ENCODE measurements at regions not wholly inside any gene's neighbourhood (a gene's known extent, or its start where the extent isn't known, plus 50 kb on each side); places are given as distances from the start of the nearest gene placed in this dataset.

DNA sequence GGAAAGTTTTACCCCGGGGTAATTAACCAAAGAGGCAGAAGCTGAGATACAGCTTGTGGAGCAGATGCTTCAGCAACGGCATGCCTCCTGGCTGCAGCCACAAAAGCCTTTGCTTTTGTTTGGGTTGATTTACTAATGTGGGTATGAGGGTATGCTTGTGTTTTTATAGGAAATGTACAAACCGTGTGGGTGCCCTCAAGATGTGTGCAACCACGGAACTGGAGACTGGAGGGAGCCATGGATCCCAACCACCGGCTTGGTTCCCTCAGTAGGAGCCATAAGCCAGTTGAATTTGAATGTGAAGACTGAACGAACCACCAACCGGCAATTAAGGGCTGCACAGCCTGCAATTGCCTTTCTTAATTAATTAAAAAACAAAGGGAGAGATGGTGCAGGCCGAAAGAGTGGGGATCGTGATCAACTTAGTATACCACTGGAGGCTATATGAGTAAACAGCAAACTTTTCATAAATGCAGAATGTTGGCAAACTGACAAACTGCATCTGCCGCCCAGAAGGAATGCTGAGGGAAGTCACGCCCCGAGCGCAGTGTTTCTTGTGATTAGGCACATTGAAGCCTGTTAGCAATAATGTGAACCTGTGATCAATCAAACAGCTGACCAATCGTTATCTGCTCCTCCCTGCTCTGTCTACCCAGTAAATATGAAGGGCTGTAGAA is 104.1 kb downstream of the DISP1 start:
- Mint-ChIP-seq H3K27me3 (no peaks in the 10 kb centered on the region), H3K27ac (no peak overlapping the region), H3K4me3 (no peak overlapping the region), H3K36me3 (ENCODE audit: low read depth) (peaks cover 3% of the 10 kb centered on the region), H3K4me1 (no peaks in the 10 kb centered on the region)
- no peak for ATAC-seq
- DNase-seq, result no peak
- H3K9me3 ChIP-seq (ENCODE audit: control insufficient read depth, low read length, poor library complexity, severe bottlenecking), result peaks cover 5% of the 10 kb centered on the region

DNA sequence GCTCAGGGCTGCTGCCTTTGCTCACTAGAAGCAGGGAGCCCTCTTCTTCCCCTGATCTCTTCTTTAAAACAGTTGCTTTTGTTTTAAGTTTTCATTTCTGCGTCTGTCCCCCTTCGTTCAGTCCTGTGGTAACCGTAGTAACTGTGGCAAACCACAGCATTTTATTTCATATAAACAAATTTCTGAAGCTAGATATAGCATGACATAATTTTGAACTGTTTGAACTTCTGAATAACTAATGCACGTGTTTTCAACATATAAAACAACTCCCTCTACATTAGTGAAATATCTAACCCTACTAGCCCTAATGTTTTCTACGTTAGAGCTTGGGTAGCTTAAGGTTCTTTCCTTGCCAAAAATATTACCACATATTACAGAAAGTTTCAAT is 104.6 kb downstream of the DISP1 start:
- DNase-seq (no peak), ATAC-seq (no peak)
- peaks cover 5% of the 10 kb centered on the region for H3K9me3 ChIP-seq (ENCODE audit: control insufficient read depth, low read length, poor library complexity, severe bottlenecking)
- Mint-ChIP-seq H3K4me1 (no peaks in the 10 kb centered on the region), H3K36me3 (ENCODE audit: low read depth) (peaks cover 3% of the 10 kb centered on the region), H3K4me3 (no peak overlapping the region), H3K27me3 (no peaks in the 10 kb centered on the region), H3K27ac (no peak overlapping the region)

DNA sequence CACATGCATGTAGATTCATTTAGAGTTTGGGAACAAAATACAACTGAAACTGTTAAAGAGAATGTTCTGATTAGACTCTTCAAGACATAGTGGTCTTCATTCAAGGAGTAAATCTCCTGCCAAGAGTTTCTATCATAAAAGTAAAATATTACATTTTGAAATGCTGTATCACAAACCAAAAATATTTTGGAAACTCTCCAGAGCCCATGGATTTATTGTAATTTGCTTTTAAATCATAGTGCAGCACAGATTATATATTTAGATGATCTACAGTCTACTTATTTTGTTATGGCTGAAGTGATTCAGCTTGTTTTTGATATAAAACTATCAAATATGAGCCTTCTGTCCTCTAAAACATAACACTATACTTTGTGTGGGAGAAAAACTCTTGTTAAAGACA is 105.3 kb downstream of the DISP1 start:
- H3K27me3 Mint-ChIP-seq, result no peaks in the 10 kb centered on the region
- peaks cover 5% of the 10 kb centered on the region for H3K9me3 ChIP-seq (ENCODE audit: control insufficient read depth, low read length, poor library complexity, severe bottlenecking)
- peaks cover 2% of the 10 kb centered on the region for H3K36me3 Mint-ChIP-seq (ENCODE audit: low read depth)
- ATAC-seq (no peak), DNase-seq (no peak)
- no peak overlapping the region for H3K4me3 Mint-ChIP-seq
- no peak overlapping the region for H3K27ac Mint-ChIP-seq
- no peaks in the 10 kb centered on the region for H3K4me1 Mint-ChIP-seq

DNA sequence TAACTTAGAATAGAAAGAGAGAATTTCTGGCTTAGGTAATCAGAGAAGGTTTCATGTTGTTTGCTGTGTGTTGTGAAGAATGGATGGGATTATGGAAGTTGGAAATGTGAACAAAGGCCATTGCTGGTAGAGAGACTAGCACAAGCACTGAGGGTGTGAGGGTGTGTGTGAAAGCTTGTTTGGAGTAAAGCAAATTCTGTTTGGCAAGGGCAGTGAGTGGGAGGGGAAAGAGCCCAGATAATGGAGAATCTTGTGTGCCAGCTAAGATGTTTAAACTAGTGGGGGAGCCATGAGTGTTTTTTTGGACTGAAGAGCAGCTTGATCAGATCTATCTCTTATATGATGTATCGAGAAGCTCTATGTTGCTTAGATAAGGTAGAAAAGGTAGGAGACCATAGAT is 107.1 kb downstream of the DISP1 start:
- Mint-ChIP-seq H3K4me3 (no peak overlapping the region), H3K36me3 (ENCODE audit: low read depth) (no peaks in the 10 kb centered on the region)

DNA sequence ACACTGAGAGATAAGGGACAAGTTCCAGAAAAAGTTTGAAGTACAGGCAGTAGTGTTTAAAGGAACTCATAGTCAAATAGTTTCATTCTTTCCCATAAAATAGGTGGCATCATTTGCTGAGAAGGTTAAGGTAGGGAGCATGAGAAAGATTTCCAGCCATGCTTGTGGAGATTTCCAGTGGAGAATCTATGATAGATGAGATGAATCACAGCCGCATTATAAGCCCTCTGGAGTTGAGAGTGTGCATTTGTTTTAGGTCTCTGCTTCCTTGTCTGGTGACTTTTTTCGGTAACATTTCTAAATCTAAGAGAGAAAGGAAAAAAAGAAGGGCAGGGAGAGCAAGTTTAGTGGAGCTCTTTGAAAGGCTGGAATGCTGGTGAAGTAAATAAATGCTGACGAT is 108.7 kb downstream of the DISP1 start:
- no peak overlapping the region for H3K27ac Mint-ChIP-seq
- no peak for ATAC-seq
- H3K4me1 Mint-ChIP-seq, result no peaks in the 10 kb centered on the region
- H3K36me3 Mint-ChIP-seq (ENCODE audit: low read depth), result no peaks in the 10 kb centered on the region
- DNase-seq, result no peak
- H3K4me3 Mint-ChIP-seq, result no peak overlapping the region
- H3K27me3 Mint-ChIP-seq, result no peaks in the 10 kb centered on the region
- H3K9me3 ChIP-seq (ENCODE audit: control insufficient read depth, low read length, poor library complexity, severe bottlenecking), result no peaks in the 10 kb centered on the region

More for the DNA sequence above, 107.1 kb downstream of the DISP1 start:
- no peaks in the 10 kb centered on the region for H3K4me1 Mint-ChIP-seq
- DNase-seq (no peak), ATAC-seq (no peak)
- H3K27ac Mint-ChIP-seq, result no peak overlapping the region
- H3K9me3 ChIP-seq (ENCODE audit: control insufficient read depth, low read length, poor library complexity, severe bottlenecking), result peaks cover 5% of the 10 kb centered on the region
- H3K27me3 Mint-ChIP-seq, result no peaks in the 10 kb centered on the region

DNA sequence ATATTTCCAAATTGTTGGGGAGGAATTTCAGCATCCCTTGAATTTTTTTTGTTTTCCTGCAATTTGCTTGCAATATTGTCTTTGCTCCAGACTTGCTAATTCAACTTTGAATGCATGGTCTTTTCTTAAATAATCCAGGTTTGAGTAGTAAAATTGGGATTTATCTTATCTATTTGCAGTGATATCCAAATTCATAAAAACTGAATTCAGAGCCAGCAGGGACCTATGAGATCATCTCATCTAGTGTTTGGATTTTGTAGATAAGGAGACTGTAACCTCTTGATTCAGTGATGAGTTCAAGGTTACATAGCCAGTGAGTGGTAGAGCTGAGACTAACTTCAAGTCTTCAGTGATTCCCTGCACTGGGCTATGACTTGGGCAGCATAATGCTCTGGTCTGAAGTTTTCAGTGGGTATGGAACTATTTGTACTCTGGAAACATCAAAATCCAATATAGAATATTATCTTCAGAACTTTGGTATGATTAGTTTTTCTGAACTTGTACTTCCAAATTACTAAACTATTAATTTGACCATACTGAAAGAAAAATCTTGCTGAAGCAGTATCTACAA is 109.4 kb downstream of the DISP1 start:
- H3K4me1 Mint-ChIP-seq, result no peaks in the 10 kb centered on the region
- no peaks in the 10 kb centered on the region for H3K36me3 Mint-ChIP-seq (ENCODE audit: low read depth)
- DNase-seq (no peak), ATAC-seq (no peak)
- H3K9me3 ChIP-seq (ENCODE audit: control insufficient read depth, low read length, poor library complexity, severe bottlenecking), result no peaks in the 10 kb centered on the region
- no peaks in the 10 kb centered on the region for H3K27me3 Mint-ChIP-seq
- H3K27ac Mint-ChIP-seq, result no peak overlapping the region
- no peak overlapping the region for H3K4me3 Mint-ChIP-seq

DNA sequence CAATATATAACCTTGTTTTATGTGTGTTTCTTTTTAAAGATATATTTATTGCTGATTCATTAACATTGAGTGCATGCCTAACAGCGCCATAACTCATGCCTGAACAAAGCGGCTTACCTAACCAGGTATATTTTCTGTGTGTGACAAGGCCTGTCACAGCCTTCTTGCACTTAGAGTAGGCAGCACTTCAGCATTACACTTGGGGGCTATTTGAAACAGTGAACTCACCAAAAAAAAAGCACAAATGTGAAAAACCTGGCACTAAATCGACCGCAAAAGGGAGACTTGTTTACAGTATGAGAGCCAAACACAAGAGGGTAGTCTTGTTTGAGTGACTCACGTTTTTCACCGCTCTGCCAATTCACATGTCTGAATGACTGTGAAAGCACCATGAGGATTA is 111.7 kb downstream of the DISP1 start:
- no peak for ATAC-seq
- DNase-seq, result no peak
- Mint-ChIP-seq H3K27me3 (no peaks in the 10 kb centered on the region), H3K36me3 (ENCODE audit: low read depth) (no peaks in the 10 kb centered on the region), H3K4me1 (no peaks in the 10 kb centered on the region), H3K4me3 (no peak overlapping the region), H3K27ac (no peak overlapping the region)
- H3K9me3 ChIP-seq (ENCODE audit: control insufficient read depth, low read length, poor library complexity, severe bottlenecking), result no peaks in the 10 kb centered on the region

DNA sequence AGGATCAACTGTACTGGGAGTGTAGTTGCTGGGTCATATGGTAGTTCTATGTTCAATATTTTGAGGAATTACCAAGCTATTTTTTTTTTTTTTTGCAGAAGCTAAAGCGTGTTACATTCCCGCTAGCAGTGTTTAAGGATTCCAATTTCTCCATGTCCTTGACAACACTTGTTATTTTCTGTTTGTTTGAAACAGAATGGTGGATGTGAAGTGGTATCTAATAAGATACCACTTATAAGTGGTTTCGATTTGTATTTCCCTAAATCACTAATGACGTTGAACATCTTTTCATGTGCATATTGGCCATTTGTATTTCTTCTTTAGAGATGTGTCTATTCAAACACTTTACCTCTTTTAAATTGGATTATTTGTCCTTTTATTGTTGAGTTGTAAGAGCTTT is 112.2 kb downstream of the DISP1 start:
- H3K9me3 ChIP-seq (ENCODE audit: control insufficient read depth, low read length, poor library complexity, severe bottlenecking), result no peaks in the 10 kb centered on the region
- ATAC-seq, result no peak
- H3K27me3 Mint-ChIP-seq, result no peaks in the 10 kb centered on the region
- H3K36me3 Mint-ChIP-seq (ENCODE audit: low read depth), result no peaks in the 10 kb centered on the region
- no peak overlapping the region for H3K4me3 Mint-ChIP-seq
- no peak overlapping the region for H3K27ac Mint-ChIP-seq
- H3K4me1 Mint-ChIP-seq, result no peaks in the 10 kb centered on the region
- DNase-seq, result no peak

DNA sequence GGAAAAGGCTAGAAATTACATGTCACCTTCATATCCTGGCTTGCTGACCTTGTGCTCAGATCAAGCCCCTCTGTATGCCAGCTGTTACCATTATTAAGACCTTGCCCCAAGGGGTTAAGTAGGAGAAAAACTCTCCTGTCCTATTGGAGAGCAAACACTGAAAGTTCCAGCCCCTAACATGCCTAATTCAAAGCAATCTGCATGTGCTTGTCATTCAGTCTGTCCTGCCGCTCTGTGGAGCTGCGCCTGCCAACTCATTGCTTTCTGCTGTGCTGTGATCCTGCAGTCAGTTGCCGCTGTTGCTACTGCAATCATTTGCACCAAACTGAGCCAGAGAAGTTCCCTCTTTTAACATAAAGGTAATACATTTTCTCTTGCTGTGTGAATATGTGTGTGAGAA is 113.4 kb downstream of the DISP1 start:
- no peaks in the 10 kb centered on the region for H3K36me3 Mint-ChIP-seq (ENCODE audit: low read depth)
- no peak for ATAC-seq
- no peak overlapping the region for H3K4me3 Mint-ChIP-seq
- no peaks in the 10 kb centered on the region for H3K4me1 Mint-ChIP-seq
- H3K27me3 Mint-ChIP-seq, result no peaks in the 10 kb centered on the region
- no peaks in the 10 kb centered on the region for H3K9me3 ChIP-seq (ENCODE audit: control insufficient read depth, low read length, poor library complexity, severe bottlenecking)
- H3K27ac Mint-ChIP-seq, result no peak overlapping the region
- no peak for DNase-seq

DNA sequence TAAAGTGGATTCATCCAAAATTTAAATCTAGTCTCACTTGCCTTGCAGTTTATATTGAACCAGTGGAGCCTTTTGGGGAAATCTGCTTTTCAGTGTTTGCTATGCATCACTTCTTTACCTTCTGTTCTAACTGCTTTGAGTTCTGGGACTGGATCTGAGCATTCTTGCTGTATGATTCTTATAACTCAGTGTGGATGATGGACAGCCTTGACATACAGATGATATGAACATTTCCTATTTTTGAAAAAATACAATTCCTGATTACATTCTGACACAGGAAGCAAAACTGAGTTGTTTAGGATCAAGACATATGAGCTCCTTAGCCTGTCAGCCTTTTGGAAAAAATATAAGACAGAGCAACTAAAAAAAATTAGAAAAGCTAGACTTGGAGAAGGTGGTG is 115.2 kb downstream of the DISP1 start:
- Mint-ChIP-seq H3K36me3 (ENCODE audit: low read depth) (no peaks in the 10 kb centered on the region), H3K27me3 (no peaks in the 10 kb centered on the region), H3K4me1 (no peaks in the 10 kb centered on the region), H3K4me3 (no peak overlapping the region), H3K27ac (no peak overlapping the region)
- H3K9me3 ChIP-seq (ENCODE audit: control insufficient read depth, low read length, poor library complexity, severe bottlenecking), result no peaks in the 10 kb centered on the region
- DNase-seq (no peak), ATAC-seq (no peak)

DNA sequence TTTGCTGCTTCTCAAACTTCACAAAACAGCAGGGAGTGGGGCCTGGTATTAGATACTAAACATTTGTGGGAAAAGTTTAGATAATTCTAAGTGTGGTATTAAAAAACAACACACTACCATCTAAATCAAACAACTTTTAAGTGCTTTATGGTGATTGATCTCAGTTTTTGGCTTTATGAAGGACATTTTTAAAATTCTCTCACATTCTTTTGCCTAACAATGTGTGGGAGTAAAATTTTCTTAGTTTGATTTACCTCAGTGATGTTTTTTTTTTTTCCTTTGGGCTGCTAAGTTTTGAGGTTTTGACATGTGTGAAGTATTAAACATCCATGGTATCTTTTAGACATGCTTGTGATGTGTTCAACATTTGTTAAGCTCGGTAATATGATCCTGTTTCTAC is 116.2 kb downstream of the DISP1 start:
- H3K27ac Mint-ChIP-seq, result no peak overlapping the region
- H3K4me1 Mint-ChIP-seq, result peaks cover 2% of the 10 kb centered on the region
- H3K9me3 ChIP-seq (ENCODE audit: control insufficient read depth, low read length, poor library complexity, severe bottlenecking), result no peaks in the 10 kb centered on the region
- H3K4me3 Mint-ChIP-seq, result no peak overlapping the region
- no peaks in the 10 kb centered on the region for H3K27me3 Mint-ChIP-seq
- H3K36me3 Mint-ChIP-seq (ENCODE audit: low read depth), result no peaks in the 10 kb centered on the region
- ATAC-seq (no peak), DNase-seq (no peak)

DNA sequence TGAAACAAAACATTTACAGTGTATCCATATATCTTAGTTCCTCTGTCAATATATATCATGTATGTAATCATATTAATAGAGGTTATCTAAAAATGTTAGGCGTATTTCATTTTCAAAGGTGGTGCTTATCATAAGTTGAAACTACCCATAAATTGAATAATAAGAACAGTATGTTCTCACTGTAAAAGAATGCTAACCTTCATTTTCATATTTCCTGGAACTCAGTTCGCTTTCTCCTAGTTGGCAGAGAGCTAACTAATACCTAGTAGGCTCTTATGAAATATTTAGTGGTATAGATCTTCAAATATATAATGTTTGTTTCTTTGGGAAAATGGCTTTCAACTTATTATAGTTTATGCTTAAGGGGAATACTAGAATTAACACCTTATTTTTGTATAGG is 118.4 kb downstream of the DISP1 start:
- H3K9me3 ChIP-seq (ENCODE audit: control insufficient read depth, low read length, poor library complexity, severe bottlenecking), result no peaks in the 10 kb centered on the region
- Mint-ChIP-seq H3K27ac (no peak overlapping the region), H3K4me3 (no peak overlapping the region), H3K4me1 (peaks cover 2% of the 10 kb centered on the region), H3K36me3 (ENCODE audit: low read depth) (no peaks in the 10 kb centered on the region), H3K27me3 (no peaks in the 10 kb centered on the region)
- ATAC-seq (no peak), DNase-seq (no peak)

DNA sequence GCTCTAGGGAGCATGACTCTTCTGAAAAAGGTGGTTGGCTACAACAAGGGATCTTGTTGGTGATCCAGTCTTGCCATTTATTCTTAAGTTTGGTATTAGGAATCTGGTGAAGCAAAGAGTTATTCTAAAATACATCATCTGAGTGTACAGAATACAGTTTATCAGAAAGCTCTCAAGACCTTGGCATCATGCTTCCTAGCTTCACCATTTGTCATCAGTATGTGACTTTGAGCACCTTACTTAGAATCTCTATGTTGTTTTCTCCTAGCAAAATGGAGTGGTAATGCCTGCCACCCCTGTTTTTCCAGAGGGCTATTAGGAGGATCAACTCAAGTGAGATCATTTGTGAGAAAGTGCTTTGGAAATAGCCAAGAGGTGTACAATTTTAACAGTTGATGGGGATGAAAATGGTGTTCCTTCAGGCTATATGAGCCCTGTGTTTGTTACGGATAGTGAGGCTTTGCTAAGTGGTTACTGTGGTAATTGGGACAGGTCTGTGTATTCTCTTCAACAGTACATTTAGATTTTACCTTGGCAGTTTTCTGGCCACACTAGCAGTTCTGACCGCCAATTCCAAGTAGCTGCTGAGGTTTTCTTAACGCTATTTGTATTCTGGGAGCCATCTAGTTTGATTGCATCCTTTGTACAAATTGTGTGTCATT is 120.5 kb downstream of the DISP1 start:
- no peak for ATAC-seq
- H3K4me3 Mint-ChIP-seq, result no peak overlapping the region
- DNase-seq, result no peak
- H3K27ac Mint-ChIP-seq, result no peak overlapping the region
- no peaks in the 10 kb centered on the region for H3K36me3 Mint-ChIP-seq (ENCODE audit: low read depth)
- peaks cover 2% of the 10 kb centered on the region for H3K4me1 Mint-ChIP-seq
- no peaks in the 10 kb centered on the region for H3K9me3 ChIP-seq (ENCODE audit: control insufficient read depth, low read length, poor library complexity, severe bottlenecking)
- no peaks in the 10 kb centered on the region for H3K27me3 Mint-ChIP-seq

DNA sequence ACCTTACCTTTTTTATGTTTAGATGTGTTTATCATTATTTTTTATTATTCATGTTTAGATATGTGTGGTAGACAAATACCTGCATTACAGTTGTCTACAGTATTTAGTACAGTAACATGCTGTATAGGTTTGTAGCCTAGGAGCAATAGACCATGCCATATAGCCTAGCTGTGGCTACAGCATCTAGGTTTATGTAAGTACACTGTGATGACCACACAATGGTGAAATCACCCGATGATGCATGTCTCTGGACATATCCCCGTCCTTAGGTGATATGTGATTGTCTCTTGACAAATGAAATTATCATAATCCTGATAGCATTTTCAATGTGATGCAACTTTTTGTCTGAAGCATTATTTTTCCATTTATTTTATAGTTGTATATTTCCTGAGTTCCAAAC is 121.2 kb downstream of the DISP1 start:
- peaks cover 2% of the 10 kb centered on the region for H3K4me1 Mint-ChIP-seq
- no peaks in the 10 kb centered on the region for H3K27me3 Mint-ChIP-seq
- no peaks in the 10 kb centered on the region for H3K36me3 Mint-ChIP-seq (ENCODE audit: low read depth)
- DNase-seq, result no peak
- no peaks in the 10 kb centered on the region for H3K9me3 ChIP-seq (ENCODE audit: control insufficient read depth, low read length, poor library complexity, severe bottlenecking)
- H3K4me3 Mint-ChIP-seq, result no peak overlapping the region
- no peak for ATAC-seq
- H3K27ac Mint-ChIP-seq, result no peak overlapping the region
